ENCODE measurements at regions not wholly inside any gene's neighbourhood (a gene's known extent, or its start where the extent isn't known, plus 50 kb on each side); places are given as distances from the start of the nearest gene placed in this dataset.

DNA sequence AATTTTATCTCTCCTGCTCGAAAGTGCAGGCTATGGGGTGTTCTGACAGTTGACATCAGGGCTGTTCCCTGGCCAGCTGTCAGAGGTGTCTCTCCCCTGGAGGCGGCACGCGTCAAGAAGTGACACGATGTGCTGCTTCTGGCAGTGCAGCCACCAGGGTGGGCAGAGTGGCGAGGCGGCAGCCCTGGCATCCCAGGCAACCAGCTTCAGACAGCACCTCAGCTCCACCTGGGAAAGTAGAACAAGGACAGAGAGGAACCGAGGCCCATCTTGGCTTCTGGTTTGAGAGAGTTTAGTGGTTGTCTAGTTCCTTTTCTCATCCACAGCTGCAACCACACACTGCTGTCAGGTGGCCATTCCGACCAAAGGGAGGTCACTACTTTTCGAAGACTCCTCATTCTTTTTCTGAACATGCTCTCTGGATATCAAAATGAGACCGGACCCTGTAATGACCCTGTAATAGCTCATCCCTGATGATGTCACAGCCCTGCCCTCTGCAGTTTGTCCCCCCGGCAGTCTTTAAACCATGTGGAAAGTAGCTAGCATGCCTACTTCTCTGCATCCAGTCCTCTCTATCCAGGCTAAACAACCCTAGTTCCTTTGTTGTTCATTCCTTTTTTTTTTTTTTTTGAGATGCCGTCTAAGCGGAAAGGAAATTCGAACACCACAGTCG lies 381.0 kb upstream of the NRP1 start:
- H3K56ac ChIP-seq (replicated peaks; ENCODE audit: insufficient read length, low read depth, low read length): no peak overlapping the region
- no peak overlapping the region for H4K5ac ChIP-seq (ENCODE audit: insufficient read length, low read depth, low read length)
- peaks cover 4 to 7% of the 10 kb centered on the region in 2 experiments; a peak in 1 of 4 replicates for H3K9me3 ChIP-seq (ENCODE audit: insufficient read depth in 2 of 2, low read depth in 1 of 2, low read length in 1 of 2)
- no peaks in the 10 kb centered on the region for H4K20me1 ChIP-seq (replicated peaks in 1 of 2; ENCODE audit: control insufficient read depth in 1 of 2, insufficient read depth in 2 of 2, low read length in 2 of 2)
- 90% methylated on average over 14 of the region's 16 CpGs; no CpG with 5 or more reads in 1 of the 2 experiments for WGBS, 2 experiments (ENCODE audit: extremely low coverage in 1 of 2, insufficient coverage in 1 of 2, insufficient read length in 1 of 2, insufficient replicate concordance in 2 of 2, low coverage in 1 of 2, low lambda C conversion rate in 2 of 2, missing lambda C conversion rate in 1 of 2)
- no peak overlapping the region for H4K8ac ChIP-seq (ENCODE audit: extremely low read depth, insufficient read depth, low read length)
- no peak overlapping the region for H2BK5ac ChIP-seq (ENCODE audit: low read depth, low read length)
- no peaks in the 10 kb centered on the region for H3K27me3 ChIP-seq (replicated peaks in 1 of 4; ENCODE audit: control insufficient read depth in 3 of 4, extremely low read depth in 1 of 4, insufficient read depth in 3 of 4, low read length in 3 of 4)
- no peak overlapping the region for H3K23ac ChIP-seq (ENCODE audit: insufficient read length)
- H2BK15ac ChIP-seq (ENCODE audit: low read length): no peak overlapping the region
- no peak overlapping the region for H2BK120ac ChIP-seq (replicated peaks; ENCODE audit: low read depth, low read length)
- H3K14ac ChIP-seq (ENCODE audit: insufficient read length): no peak overlapping the region
- no peak overlapping the region for H3K4me2 ChIP-seq (ENCODE audit: insufficient read depth in 1 of 2, low read depth in 2 of 2, low read length in 2 of 2)
- H4K91ac ChIP-seq (replicated peaks; ENCODE audit: insufficient read length, low read length): no peak overlapping the region
- H3K27ac ChIP-seq (ENCODE audit: low read depth, low read length): no peak overlapping the region
- H3K23me2 ChIP-seq (ENCODE audit: low read depth, low read length): no peaks in the 10 kb centered on the region
- TF ChIP-seq CHD2 (IDR thresholded peaks at IDR 0.05; ENCODE audit: low read length) (no peak), SIX5 (IDR thresholded peaks at IDR 0.05; ENCODE audit: low read depth, low read length) (no peak), SIRT6 (IDR thresholded peaks at IDR 0.05; ENCODE audit: low read length) (no peak), SAP30 (IDR thresholded peaks at IDR 0.05; ENCODE audit: insufficient read depth, insufficient replicate concordance, low read length) (no peak), TAF1 (IDR thresholded peaks at IDR 0.05; ENCODE audit: low read depth, low read length) (no peak), NRF1 (IDR thresholded peaks at IDR 0.05; ENCODE audit: low read depth, low read length) (no peak), BACH1 (IDR thresholded peaks at IDR 0.05; ENCODE audit: low read length) (no peak)
- no peak overlapping the region for H3K4me3 ChIP-seq (ENCODE audit: extremely low read depth in 1 of 4, insufficient read depth in 2 of 4, low read depth in 3 of 4, low read length in 4 of 4)
- H2BK20ac ChIP-seq (ENCODE audit: low read length): no peak overlapping the region
- H3K79me2 ChIP-seq (ENCODE audit: control insufficient read depth in 1 of 2, insufficient read depth in 2 of 2, low read length in 2 of 2): no peaks in the 10 kb centered on the region
- no peak overlapping the region for H3K18ac ChIP-seq (ENCODE audit: extremely low read depth, low read length)
- no peaks in the 10 kb centered on the region for H3K4me1 ChIP-seq (replicated peaks in 1 of 4; ENCODE audit: control insufficient read depth in 3 of 4, insufficient read depth in 4 of 4, low read length in 3 of 4)
- H3K79me1 ChIP-seq (ENCODE audit: low read depth, low read length): no peaks in the 10 kb centered on the region
- H3K36me3 ChIP-seq (ENCODE audit: control insufficient read depth in 2 of 4, insufficient read depth in 4 of 4, low read length in 3 of 4): no peaks in the 10 kb centered on the region
- H2AK5ac ChIP-seq (ENCODE audit: low read depth, low read length): no peak overlapping the region
- H2BK12ac ChIP-seq (ENCODE audit: low read depth, low read length): no peak overlapping the region; the same call in 1 of the 2 replicates
- ChIA-PET POLR2A (ENCODE audit: partially characterized antibody) (no interaction called here), CTCF (ENCODE audit: partially characterized antibody) (no interaction called here)
- no peak overlapping the region for H2AFZ ChIP-seq (ENCODE audit: low read length)
- DNase-seq (ENCODE audit: low read depth in 1 of 2, low spot score in 2 of 2) (no peak), FAIRE-seq (no peak)
- H3K9ac ChIP-seq (replicated peaks in 1 of 4; ENCODE audit: extremely low read depth in 1 of 4, low read depth in 3 of 4, low read length in 3 of 4): no peak overlapping the region
- no peak overlapping the region for H3K4ac ChIP-seq (replicated peaks; ENCODE audit: insufficient read length, low read depth, low read length)

Data from H1 (cell line).